Duodenal mucosa (tissue), 2 donors: ENCODE measurements at regions not wholly inside any gene's neighbourhood (a gene's known extent, or its start where the extent isn't known, plus 50 kb on each side); places are given as distances from the start of the nearest gene placed in this dataset.

ENCODE experiments used
- H3K27ac ChIP-seq: one replicate; pipeline ENCODE4 v1.7.0; 2013; ENCODE audit warnings: low read depth, low read length
- H3K27me3 ChIP-seq, 2 donors: one replicate each; pipeline ENCODE4 v1.7.0; 2013; ENCODE audit warnings: low read length in 2 of 2, control low read depth in 1 of 2; ENCODE audit not compliant: insufficient read depth in 2 of 2, control insufficient read depth in 1 of 2
- H3K36me3 ChIP-seq, 2 donors: one replicate each; pipeline ENCODE4 v1.7.0; 2013; ENCODE audit warnings: low read length in 2 of 2, control low read depth in 1 of 2; ENCODE audit not compliant: insufficient read depth in 2 of 2, control insufficient read depth in 1 of 2
- H3K4me1 ChIP-seq, 2 donors: one replicate each; pipeline ENCODE4 v1.7.0; 2013; ENCODE audit warnings: low read length in 2 of 2, control low read depth in 1 of 2; ENCODE audit not compliant: insufficient read depth in 2 of 2, control insufficient read depth in 1 of 2
- H3K4me3 ChIP-seq, 2 donors: one replicate each; pipeline ENCODE4 v1.7.0; 2013; ENCODE audit warnings: low read length in 2 of 2, low read depth in 1 of 2
- H3K9ac ChIP-seq, 2 donors: one replicate each; pipeline ENCODE4 v1.7.0; 2013; ENCODE audit warnings: low read length in 2 of 2, low read depth in 1 of 2
- H3K9me3 ChIP-seq, 2 donors: one replicate each; pipeline ENCODE4 v1.7.0; 2013; ENCODE audit warnings: low read length in 2 of 2, control low read depth in 1 of 2; ENCODE audit not compliant: control insufficient read depth in 1 of 2

- Histone ChIP-seq H3K27ac (no peak overlapping the region), H3K4me1 (peaks cover 0 to 9% of the 10 kb centered on the region in 2 donors), H3K27me3 (no peaks in the 10 kb centered on the region), H3K9ac (no peak overlapping the region), H3K4me3 (no peak overlapping the region), H3K9me3 (no peaks in the 10 kb centered on the region), H3K36me3 (no peaks in the 10 kb centered on the region)
These were observed 54.4 kb downstream of the NIBAN1 start for GRCh38 chr1:184919892-184920291.

- H3K27ac ChIP-seq = no peak overlapping the region
- no peaks in the 10 kb centered on the region for H3K27me3 ChIP-seq
- H3K36me3 ChIP-seq = no peaks in the 10 kb centered on the region
- H3K9me3 ChIP-seq = no peaks in the 10 kb centered on the region
- no peak overlapping the region for H3K9ac ChIP-seq
- H3K4me3 ChIP-seq = no peak overlapping the region
- peaks cover 0 to 9% of the 10 kb centered on the region in 2 donors for H3K4me1 ChIP-seq
These were observed 58.7 kb downstream of the NIBAN1 start for GRCh38 chr1:184915463-184916090.

- Histone ChIP-seq H3K36me3 (no peaks in the 10 kb centered on the region), H3K27ac (no peak overlapping the region), H3K4me1 (peaks cover 0 to 1% of the 10 kb centered on the region in 2 donors), H3K27me3 (no peaks in the 10 kb centered on the region), H3K9me3 (no peaks in the 10 kb centered on the region), H3K9ac (no peak overlapping the region), H3K4me3 (no peak overlapping the region)
These were observed 60.2 kb downstream of the NIBAN1 start for GRCh38 chr1:184914149-184914548.

- Histone ChIP-seq H3K4me3 (no peak overlapping the region), H3K4me1 (no peaks in the 10 kb centered on the region), H3K9me3 (no peaks in the 10 kb centered on the region), H3K27me3 (no peaks in the 10 kb centered on the region), H3K9ac (no peak overlapping the region), H3K36me3 (no peaks in the 10 kb centered on the region), H3K27ac (no peak overlapping the region)
These were observed 61.9 kb downstream of the NIBAN1 start for GRCh38 chr1:184912392-184912791.

- no peaks in the 10 kb centered on the region for H3K36me3 ChIP-seq
- H3K4me3 ChIP-seq = no peak overlapping the region
- no peak overlapping the region for H3K27ac ChIP-seq
- no peak overlapping the region for H3K9ac ChIP-seq
- H3K27me3 ChIP-seq = no peaks in the 10 kb centered on the region
- H3K4me1 ChIP-seq = no peaks in the 10 kb centered on the region
- H3K9me3 ChIP-seq = no peaks in the 10 kb centered on the region
These were observed 62.5 kb downstream of the NIBAN1 start for GRCh38 chr1:184911830-184912229.

GRCh38 chr1:184911103-184911745 lies 63.1 kb downstream of the NIBAN1 start:
- no peaks in the 10 kb centered on the region for H3K9me3 ChIP-seq
- H3K27me3 ChIP-seq = no peaks in the 10 kb centered on the region
- no peaks in the 10 kb centered on the region for H3K36me3 ChIP-seq
- no peak overlapping the region for H3K9ac ChIP-seq
- no peak overlapping the region for H3K27ac ChIP-seq
- no peak overlapping the region for H3K4me3 ChIP-seq
- no peaks in the 10 kb centered on the region for H3K4me1 ChIP-seq

GRCh38 chr1:184910691-184911091 lies 63.6 kb downstream of the NIBAN1 start:
- no peaks in the 10 kb centered on the region for H3K27me3 ChIP-seq
- H3K4me1 ChIP-seq = no peaks in the 10 kb centered on the region
- H3K9me3 ChIP-seq = no peaks in the 10 kb centered on the region
- no peak overlapping the region for H3K4me3 ChIP-seq
- H3K9ac ChIP-seq = no peak overlapping the region
- no peaks in the 10 kb centered on the region for H3K36me3 ChIP-seq
- H3K27ac ChIP-seq = no peak overlapping the region

- Histone ChIP-seq H3K27me3 (no peaks in the 10 kb centered on the region), H3K9ac (no peak overlapping the region), H3K4me1 (peaks cover 2 to 5% of the 10 kb centered on the region in 2 donors), H3K4me3 (no peak overlapping the region), H3K36me3 (no peaks in the 10 kb centered on the region), H3K27ac (no peak overlapping the region), H3K9me3 (no peaks in the 10 kb centered on the region)
These were observed 64.3 kb downstream of the NIBAN1 start for GRCh38 chr1:184910005-184910404.

- no peaks in the 10 kb centered on the region for H3K36me3 ChIP-seq
- H3K4me3 ChIP-seq = no peak overlapping the region
- H3K9ac ChIP-seq = no peak overlapping the region
- no peaks in the 10 kb centered on the region for H3K9me3 ChIP-seq
- no peaks in the 10 kb centered on the region for H3K27me3 ChIP-seq
- no peak overlapping the region for H3K27ac ChIP-seq
- peaks cover 3 to 6% of the 10 kb centered on the region in 2 donors for H3K4me1 ChIP-seq
These were observed 65.3 kb downstream of the NIBAN1 start for GRCh38 chr1:184909019-184909418.

- Histone ChIP-seq H3K4me3 (no peak overlapping the region), H3K27me3 (no peaks in the 10 kb centered on the region), H3K9ac (no peak overlapping the region), H3K36me3 (no peaks in the 10 kb centered on the region), H3K9me3 (no peaks in the 10 kb centered on the region), H3K4me1 (peaks cover 3 to 6% of the 10 kb centered on the region in 2 donors), H3K27ac (no peak overlapping the region)
These were observed 65.8 kb downstream of the NIBAN1 start for GRCh38 chr1:184908506-184908905.
